CD14-positive monocyte (primary cell): ENCODE measurements at regions not wholly inside any gene's neighbourhood (a gene's known extent, or its start where the extent isn't known, plus 50 kb on each side); places are given as distances from the start of the nearest gene placed in this dataset.

ENCODE experiments used
- DNase-seq, 3 donors: peaks; one replicate each; pipeline ENCODE4 v3.0.0-alpha.2; 2011 to 2022
- H2AFZ ChIP-seq: 2 replicates; pipeline ENCODE4 v1.6.0; 2012; ENCODE audit warnings: mild to moderate bottlenecking, low read depth, low read length, inconsistent platforms; ENCODE audit not compliant: insufficient read depth, poor library complexity, severe bottlenecking
- H3K27ac ChIP-seq, 2 donors: 1 replicate in 1 of 2; 2 replicates in 1 of 2; pipeline ENCODE4 v1.5.1; 2012 to 2013; ENCODE audit warnings: low read length in 2 of 2, control low read depth in 1 of 2, inconsistent platforms in 1 of 2, low read depth in 1 of 2, mild to moderate bottlenecking in 1 of 2
- H3K27me3 ChIP-seq, 2 donors: one replicate each; pipeline versions ENCODE4 v1.6.0 to v1.6.1; 2011 to 2013; ENCODE audit warnings: low read length in 2 of 2; ENCODE audit not compliant: control insufficient read depth in 2 of 2, insufficient read depth in 2 of 2
- H3K36me3 ChIP-seq, 2 donors: replicated peaks in 1 of 2; 1 replicate in 1 of 2; 2 replicates in 1 of 2; pipeline versions ENCODE4 v1.5.1 to v1.6.1; 2012 to 2013; ENCODE audit warnings: low read length in 2 of 2, control low read depth in 1 of 2, inconsistent platforms in 1 of 2, mild to moderate bottlenecking in 1 of 2; ENCODE audit not compliant: insufficient read depth in 2 of 2, control insufficient read depth in 1 of 2
- H3K4me1 ChIP-seq, 2 donors: 1 replicate in 1 of 2; 2 replicates in 1 of 2; pipeline versions ENCODE4 v1.5.1 to v1.6.1; 2012 to 2013; ENCODE audit warnings: low read length in 2 of 2, control low read depth in 1 of 2, inconsistent platforms in 1 of 2, mild to moderate bottlenecking in 1 of 2, moderate library complexity in 1 of 2; ENCODE audit not compliant: insufficient read depth in 2 of 2, control insufficient read depth in 1 of 2
- H3K4me2 ChIP-seq: replicated peaks from 2 replicates; pipeline ENCODE3; 2012; ENCODE audit warnings: low read length, moderate library complexity, mild to moderate bottlenecking; ENCODE audit not compliant: poor library complexity, severe bottlenecking; ENCODE audit errors: extremely low read depth
- H3K4me3 ChIP-seq, 3 experiments: fragments of 200-600 bp in 1 of 3; sonication (generic) in 1 of 3; replicated peaks in 1 of 3; 1 replicate in 2 of 3; 2 replicates in 1 of 3; pipeline ENCODE4 v1.5.1; 2011 to 2013; ENCODE audit warnings: low read length in 3 of 3, mild to moderate bottlenecking in 3 of 3, control low read depth in 2 of 3, low read depth in 2 of 3, inconsistent platforms in 1 of 3, moderate library complexity in 1 of 3
- H3K79me2 ChIP-seq: 2 replicates; pipeline ENCODE4 v1.6.0; 2012; ENCODE audit warnings: mild to moderate bottlenecking, control low read depth, inconsistent platforms, low read length, moderate library complexity; ENCODE audit not compliant: insufficient read depth
- H3K9ac ChIP-seq: 2 replicates; pipeline ENCODE4 v1.6.0; 2017; ENCODE audit warnings: low read length, mild to moderate bottlenecking; ENCODE audit not compliant: insufficient read depth, poor library complexity, severe bottlenecking
- H3K9me3 ChIP-seq, 2 donors: replicated peaks in 1 of 2; 1 replicate in 1 of 2; 2 replicates in 1 of 2; pipeline versions ENCODE4 v1.5.1 to v1.6.1; 2012 to 2013; ENCODE audit warnings: low read length in 2 of 2, control low read depth in 1 of 2; ENCODE audit not compliant: control insufficient read depth in 1 of 2, insufficient read depth in 1 of 2
- H4K20me1 ChIP-seq: 2 replicates; pipeline ENCODE4 v1.6.0; 2012; ENCODE audit warnings: mild to moderate bottlenecking, low read length, control low read depth, moderate library complexity; ENCODE audit not compliant: insufficient read depth
- H3K27ac Mint-ChIP-seq, 7 donors: one replicate each; pipeline ENCODE4 v1.8.0; 2020; ENCODE audit warnings: mild to moderate bottlenecking in 7 of 7, mixed read lengths in 7 of 7, moderate library complexity in 6 of 7, inconsistent platforms in 2 of 7
- H3K27me3 Mint-ChIP-seq, 3 donors: one replicate each; pipeline ENCODE4 v1.8.0; 2021 to 2022; ENCODE audit warnings: low read depth in 3 of 3, mild to moderate bottlenecking in 3 of 3, mixed read lengths in 3 of 3, moderate library complexity in 3 of 3, inconsistent platforms in 1 of 3
- H3K36me3 Mint-ChIP-seq, 2 donors: one replicate each; pipeline ENCODE4 v1.8.0; 2020; ENCODE audit warnings: mixed read lengths in 2 of 2, inconsistent platforms in 1 of 2, mild to moderate bottlenecking in 1 of 2
- H3K4me1 Mint-ChIP-seq: one replicate; pipeline ENCODE4 v1.8.0; 2020; ENCODE audit warnings: mild to moderate bottlenecking, mixed read lengths
- H3K4me3 Mint-ChIP-seq, 2 donors: one replicate each; pipeline ENCODE4 v1.8.0; 2020; ENCODE audit warnings: mild to moderate bottlenecking in 2 of 2, mixed read lengths in 2 of 2, moderate library complexity in 1 of 2
- H3K9me3 Mint-ChIP-seq, 7 donors: one replicate each; pipeline ENCODE4 v1.8.0; 2020 to 2022; ENCODE audit warnings: mixed read lengths in 7 of 7, mild to moderate bottlenecking in 6 of 7, moderate library complexity in 6 of 7, inconsistent platforms in 2 of 7
- CTCF ChIP-seq: fragments of 200-600 bp; IDR thresholded peaks from one replicate; pipeline ENCODE4 v1.8.0; 2022; ENCODE audit warnings: antibody characterized with exemption, mild to moderate bottlenecking
- WGBS: methylation state at CpG from one replicate; pipeline ENCODE4 v1.1.5; 2013; ENCODE audit warnings: missing lambda C conversion rate; ENCODE audit not compliant: insufficient coverage; 5-methylcytosine and 5-hydroxymethylcytosine counted together
- intact Hi-C, 2 donors: fragments of 100-400 bp; cut with micrococcal nuclease; formaldehyde crosslinking; loops; one replicate each; pipeline versions ENCODE4 v1.15.0 to v1.15.1; 2023

- no peaks in the 10 kb centered on the region for H3K4me1 ChIP-seq
- H3K9me3 ChIP-seq, result peaks cover 0 to 5% of the 10 kb centered on the region in 2 donors
- no peak for TF ChIP-seq CTCF
- no peak overlapping the region for H3K9ac ChIP-seq
- no peak overlapping the region for H2AFZ ChIP-seq
- Mint-ChIP-seq H3K27me3 (no peaks in the 10 kb centered on the region), H3K36me3 (no peaks in the 10 kb centered on the region), H3K27ac (no peak overlapping the region), H3K4me3 (no peak overlapping the region), H3K4me1 (no peaks in the 10 kb centered on the region), H3K9me3 (peaks cover 0 to 15% (median 5%) of the 10 kb centered on the region in 7 donors)
- WGBS, result no CpG with 5 or more reads among the region's 1 CpG
- H4K20me1 ChIP-seq, result no peaks in the 10 kb centered on the region
- no peaks in the 10 kb centered on the region for H3K27me3 ChIP-seq
- DNase-seq, result no peak
- no peaks in the 10 kb centered on the region for H3K79me2 ChIP-seq
- no peaks in the 10 kb centered on the region for H3K36me3 ChIP-seq
- intact Hi-C loops, result no loop called here
- H3K27ac ChIP-seq, result no peak overlapping the region
- no peak overlapping the region for H3K4me3 ChIP-seq
- H3K4me2 ChIP-seq, result no peak overlapping the region
Observed at GRCh38 chr13:67752759-67753158, 522.6 kb upstream of the PCDH9 start.

- Histone ChIP-seq H3K4me2 (no peak overlapping the region), H3K4me3 (no peak overlapping the region), H3K36me3 (no peaks in the 10 kb centered on the region), H3K27ac (no peak overlapping the region), H3K4me1 (no peaks in the 10 kb centered on the region), H3K9me3 (no peaks in the 10 kb centered on the region), H4K20me1 (no peaks in the 10 kb centered on the region), H3K79me2 (no peaks in the 10 kb centered on the region), H2AFZ (no peak overlapping the region), H3K27me3 (no peaks in the 10 kb centered on the region), H3K9ac (no peak overlapping the region)
- TF ChIP-seq CTCF, result no peak
- H3K9me3 Mint-ChIP-seq, result peaks cover 0 to 7% (median 1%) of the 10 kb centered on the region in 7 donors
- H3K27ac Mint-ChIP-seq, result no peak overlapping the region
- no CpG with 5 or more reads among the region's 2 CpGs for WGBS
- no peak for DNase-seq
- H3K36me3 Mint-ChIP-seq, result no peaks in the 10 kb centered on the region
- H3K4me3 Mint-ChIP-seq, result no peak overlapping the region
- intact Hi-C loops, result no loop called here
- H3K4me1 Mint-ChIP-seq, result no peaks in the 10 kb centered on the region
- H3K27me3 Mint-ChIP-seq, result no peaks in the 10 kb centered on the region
Observed at GRCh38 chr13:67742478-67742877, 512.3 kb upstream of the PCDH9 start.
